ENCODE measurements at regions not wholly inside any gene's neighbourhood (a gene's known extent, or its start where the extent isn't known, plus 50 kb on each side); places are given as distances from the start of the nearest gene placed in this dataset.

DNA sequence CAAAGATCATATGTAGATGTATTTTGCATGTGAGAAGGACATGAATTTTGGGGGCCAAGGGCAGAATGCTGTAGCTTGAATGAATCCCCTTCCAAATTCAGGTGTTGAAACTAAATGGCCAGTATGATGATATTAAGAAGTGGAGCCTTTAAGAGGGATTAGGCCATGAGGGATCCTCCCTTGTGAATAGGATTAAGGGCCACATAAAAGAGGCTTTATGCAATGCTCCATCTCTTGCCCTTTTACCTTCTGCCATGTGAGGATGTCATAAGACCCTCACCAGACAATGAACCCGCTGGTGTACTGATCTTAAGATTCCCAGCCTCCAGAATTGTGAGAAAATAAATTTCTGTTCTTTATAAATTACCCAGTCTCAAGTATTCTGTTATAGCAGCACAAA, 206.1 kb downstream of the YTHDC2 start:
- no peak overlapping the region for H3K4me2 ChIP-seq
- no peaks in the 10 kb centered on the region for H3K4me1 ChIP-seq (ENCODE audit: insufficient read depth)
- H3F3A ChIP-seq (replicated peaks; ENCODE audit: low read depth), result no peaks in the 10 kb centered on the region
- H3K9me2 ChIP-seq (ENCODE audit: insufficient read depth), result no peaks in the 10 kb centered on the region
- H3K27me3 ChIP-seq (ENCODE audit: insufficient read depth), result no peaks in the 10 kb centered on the region
- H4K20me1 ChIP-seq (replicated peaks; ENCODE audit: insufficient read depth), result no peaks in the 10 kb centered on the region
- TF ChIP-seq EZH2phosphoT487 (IDR thresholded peaks at IDR 0.05; ENCODE audit: unreplicated experiment) (no peak), CREB1 (CRISPR knock-in tag; IDR thresholded peaks at IDR 0.05; ENCODE audit: low read depth) (no peak), NANOG (IDR thresholded peaks at IDR 0.05; ENCODE audit: borderline replicate concordance) (no peak), EZH2 (IDR thresholded peaks at IDR 0.05; ENCODE audit: low read depth, unreplicated experiment) (no peak), STAT1 (IDR thresholded peaks at IDR 0.05; ENCODE audit: unreplicated experiment) (no peak), JUNB (IDR thresholded peaks at IDR 0.05; ENCODE audit: unreplicated experiment) (no peak), ZNF114 (CRISPR knock-in tag; IDR thresholded peaks at IDR 0.05) (no peak), POLR2AphosphoS5 (IDR thresholded peaks at IDR 0.05; ENCODE audit: low read depth) (no peak), ZNF331 (CRISPR knock-in tag; IDR thresholded peaks at IDR 0.05; ENCODE audit: low read depth) (no peak)
- TF ChIP-seq, protein P1, sequence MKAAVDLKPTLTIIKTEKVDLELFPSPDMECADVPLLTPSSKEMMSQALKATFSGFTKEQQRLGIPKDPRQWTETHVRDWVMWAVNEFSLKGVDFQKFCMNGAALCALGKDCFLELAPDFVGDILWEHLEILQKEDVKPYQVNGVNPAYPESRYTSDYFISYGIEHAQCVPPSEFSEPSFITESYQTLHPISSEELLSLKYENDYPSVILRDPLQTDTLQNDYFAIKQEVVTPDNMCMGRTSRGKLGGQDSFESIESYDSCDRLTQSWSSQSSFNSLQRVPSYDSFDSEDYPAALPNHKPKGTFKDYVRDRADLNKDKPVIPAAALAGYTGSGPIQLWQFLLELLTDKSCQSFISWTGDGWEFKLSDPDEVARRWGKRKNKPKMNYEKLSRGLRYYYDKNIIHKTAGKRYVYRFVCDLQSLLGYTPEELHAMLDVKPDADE (IDR thresholded peaks at IDR 0.05), result no peak
- TF ChIP-seq, protein P2, sequence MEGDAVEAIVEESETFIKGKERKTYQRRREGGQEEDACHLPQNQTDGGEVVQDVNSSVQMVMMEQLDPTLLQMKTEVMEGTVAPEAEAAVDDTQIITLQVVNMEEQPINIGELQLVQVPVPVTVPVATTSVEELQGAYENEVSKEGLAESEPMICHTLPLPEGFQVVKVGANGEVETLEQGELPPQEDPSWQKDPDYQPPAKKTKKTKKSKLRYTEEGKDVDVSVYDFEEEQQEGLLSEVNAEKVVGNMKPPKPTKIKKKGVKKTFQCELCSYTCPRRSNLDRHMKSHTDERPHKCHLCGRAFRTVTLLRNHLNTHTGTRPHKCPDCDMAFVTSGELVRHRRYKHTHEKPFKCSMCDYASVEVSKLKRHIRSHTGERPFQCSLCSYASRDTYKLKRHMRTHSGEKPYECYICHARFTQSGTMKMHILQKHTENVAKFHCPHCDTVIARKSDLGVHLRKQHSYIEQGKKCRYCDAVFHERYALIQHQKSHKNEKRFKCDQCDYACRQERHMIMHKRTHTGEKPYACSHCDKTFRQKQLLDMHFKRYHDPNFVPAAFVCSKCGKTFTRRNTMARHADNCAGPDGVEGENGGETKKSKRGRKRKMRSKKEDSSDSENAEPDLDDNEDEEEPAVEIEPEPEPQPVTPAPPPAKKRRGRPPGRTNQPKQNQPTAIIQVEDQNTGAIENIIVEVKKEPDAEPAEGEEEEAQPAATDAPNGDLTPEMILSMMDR (conservative IDR thresholded peaks at IDR 0.05; ENCODE audit: low read depth in 2 of 2), result no peak
- TF ChIP-seq, protein P3, sequence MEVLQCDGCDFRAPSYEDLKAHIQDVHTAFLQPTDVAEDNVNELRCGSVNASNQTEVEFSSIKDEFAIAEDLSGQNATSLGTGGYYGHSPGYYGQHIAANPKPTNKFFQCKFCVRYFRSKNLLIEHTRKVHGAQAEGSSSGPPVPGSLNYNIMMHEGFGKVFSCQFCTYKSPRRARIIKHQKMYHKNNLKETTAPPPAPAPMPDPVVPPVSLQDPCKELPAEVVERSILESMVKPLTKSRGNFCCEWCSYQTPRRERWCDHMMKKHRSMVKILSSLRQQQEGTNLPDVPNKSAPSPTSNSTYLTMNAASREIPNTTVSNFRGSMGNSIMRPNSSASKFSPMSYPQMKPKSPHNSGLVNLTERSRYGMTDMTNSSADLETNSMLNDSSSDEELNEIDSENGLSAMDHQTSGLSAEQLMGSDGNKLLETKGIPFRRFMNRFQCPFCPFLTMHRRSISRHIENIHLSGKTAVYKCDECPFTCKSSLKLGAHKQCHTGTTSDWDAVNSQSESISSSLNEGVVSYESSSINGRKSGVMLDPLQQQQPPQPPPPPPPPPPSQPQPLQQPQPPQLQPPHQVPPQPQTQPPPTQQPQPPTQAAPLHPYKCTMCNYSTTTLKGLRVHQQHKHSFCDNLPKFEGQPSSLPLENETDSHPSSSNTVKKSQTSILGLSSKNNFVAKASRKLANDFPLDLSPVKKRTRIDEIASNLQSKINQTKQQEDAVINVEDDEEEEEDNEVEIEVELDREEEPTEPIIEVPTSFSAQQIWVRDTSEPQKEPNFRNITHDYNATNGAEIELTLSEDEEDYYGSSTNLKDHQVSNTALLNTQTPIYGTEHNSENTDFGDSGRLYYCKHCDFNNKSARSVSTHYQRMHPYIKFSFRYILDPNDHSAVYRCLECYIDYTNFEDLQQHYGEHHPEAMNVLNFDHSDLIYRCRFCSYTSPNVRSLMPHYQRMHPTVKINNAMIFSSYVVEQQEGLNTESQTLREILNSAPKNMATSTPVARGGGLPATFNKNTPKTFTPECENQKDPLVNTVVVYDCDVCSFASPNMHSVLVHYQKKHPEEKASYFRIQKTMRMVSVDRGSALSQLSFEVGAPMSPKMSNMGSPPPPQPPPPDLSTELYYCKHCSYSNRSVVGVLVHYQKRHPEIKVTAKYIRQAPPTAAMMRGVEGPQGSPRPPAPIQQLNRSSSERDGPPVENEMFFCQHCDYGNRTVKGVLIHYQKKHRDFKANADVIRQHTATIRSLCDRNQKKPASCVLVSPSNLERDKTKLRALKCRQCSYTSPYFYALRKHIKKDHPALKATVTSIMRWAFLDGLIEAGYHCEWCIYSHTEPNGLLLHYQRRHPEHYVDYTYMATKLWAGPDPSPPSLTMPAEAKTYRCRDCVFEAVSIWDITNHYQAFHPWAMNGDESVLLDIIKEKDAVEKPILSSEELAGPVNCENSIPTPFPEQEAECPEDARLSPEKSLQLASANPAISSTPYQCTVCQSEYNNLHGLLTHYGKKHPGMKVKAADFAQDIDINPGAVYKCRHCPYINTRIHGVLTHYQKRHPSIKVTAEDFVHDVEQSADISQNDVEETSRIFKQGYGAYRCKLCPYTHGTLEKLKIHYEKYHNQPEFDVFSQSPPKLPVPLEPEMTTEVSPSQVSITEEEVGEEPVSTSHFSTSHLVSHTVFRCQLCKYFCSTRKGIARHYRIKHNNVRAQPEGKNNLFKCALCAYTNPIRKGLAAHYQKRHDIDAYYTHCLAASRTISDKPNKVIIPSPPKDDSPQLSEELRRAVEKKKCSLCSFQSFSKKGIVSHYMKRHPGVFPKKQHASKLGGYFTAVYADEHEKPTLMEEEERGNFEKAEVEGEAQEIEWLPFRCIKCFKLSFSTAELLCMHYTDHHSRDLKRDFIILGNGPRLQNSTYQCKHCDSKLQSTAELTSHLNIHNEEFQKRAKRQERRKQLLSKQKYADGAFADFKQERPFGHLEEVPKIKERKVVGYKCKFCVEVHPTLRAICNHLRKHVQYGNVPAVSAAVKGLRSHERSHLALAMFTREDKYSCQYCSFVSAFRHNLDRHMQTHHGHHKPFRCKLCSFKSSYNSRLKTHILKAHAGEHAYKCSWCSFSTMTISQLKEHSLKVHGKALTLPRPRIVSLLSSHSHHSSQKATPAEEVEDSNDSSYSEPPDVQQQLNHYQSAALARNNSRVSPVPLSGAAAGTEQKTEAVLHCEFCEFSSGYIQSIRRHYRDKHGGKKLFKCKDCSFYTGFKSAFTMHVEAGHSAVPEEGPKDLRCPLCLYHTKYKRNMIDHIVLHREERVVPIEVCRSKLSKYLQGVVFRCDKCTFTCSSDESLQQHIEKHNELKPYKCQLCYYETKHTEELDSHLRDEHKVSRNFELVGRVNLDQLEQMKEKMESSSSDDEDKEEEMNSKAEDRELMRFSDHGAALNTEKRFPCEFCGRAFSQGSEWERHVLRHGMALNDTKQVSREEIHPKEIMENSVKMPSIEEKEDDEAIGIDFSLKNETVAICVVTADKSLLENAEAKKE (CRISPR knock-in tag; IDR thresholded peaks at IDR 0.05), result no peak
- TF ChIP-seq, protein P4, sequence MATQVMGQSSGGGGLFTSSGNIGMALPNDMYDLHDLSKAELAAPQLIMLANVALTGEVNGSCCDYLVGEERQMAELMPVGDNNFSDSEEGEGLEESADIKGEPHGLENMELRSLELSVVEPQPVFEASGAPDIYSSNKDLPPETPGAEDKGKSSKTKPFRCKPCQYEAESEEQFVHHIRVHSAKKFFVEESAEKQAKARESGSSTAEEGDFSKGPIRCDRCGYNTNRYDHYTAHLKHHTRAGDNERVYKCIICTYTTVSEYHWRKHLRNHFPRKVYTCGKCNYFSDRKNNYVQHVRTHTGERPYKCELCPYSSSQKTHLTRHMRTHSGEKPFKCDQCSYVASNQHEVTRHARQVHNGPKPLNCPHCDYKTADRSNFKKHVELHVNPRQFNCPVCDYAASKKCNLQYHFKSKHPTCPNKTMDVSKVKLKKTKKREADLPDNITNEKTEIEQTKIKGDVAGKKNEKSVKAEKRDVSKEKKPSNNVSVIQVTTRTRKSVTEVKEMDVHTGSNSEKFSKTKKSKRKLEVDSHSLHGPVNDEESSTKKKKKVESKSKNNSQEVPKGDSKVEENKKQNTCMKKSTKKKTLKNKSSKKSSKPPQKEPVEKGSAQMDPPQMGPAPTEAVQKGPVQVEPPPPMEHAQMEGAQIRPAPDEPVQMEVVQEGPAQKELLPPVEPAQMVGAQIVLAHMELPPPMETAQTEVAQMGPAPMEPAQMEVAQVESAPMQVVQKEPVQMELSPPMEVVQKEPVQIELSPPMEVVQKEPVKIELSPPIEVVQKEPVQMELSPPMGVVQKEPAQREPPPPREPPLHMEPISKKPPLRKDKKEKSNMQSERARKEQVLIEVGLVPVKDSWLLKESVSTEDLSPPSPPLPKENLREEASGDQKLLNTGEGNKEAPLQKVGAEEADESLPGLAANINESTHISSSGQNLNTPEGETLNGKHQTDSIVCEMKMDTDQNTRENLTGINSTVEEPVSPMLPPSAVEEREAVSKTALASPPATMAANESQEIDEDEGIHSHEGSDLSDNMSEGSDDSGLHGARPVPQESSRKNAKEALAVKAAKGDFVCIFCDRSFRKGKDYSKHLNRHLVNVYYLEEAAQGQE (IDR thresholded peaks at IDR 0.05; ENCODE audit: unreplicated experiment), result no peak
- ATAC-seq (no peak), DNase-seq (ENCODE audit: low spot score) (no peak)
- no peak overlapping the region for H3K4me3 ChIP-seq
- Mint-ChIP-seq H3K9me3 (peaks cover 29% of the 10 kb centered on the region), H3K27me3 (ENCODE audit: insufficient read depth, low read depth, poor library complexity) (no peaks in the 10 kb centered on the region), H3K27ac (no peak overlapping the region), H3K4me1 (no peaks in the 10 kb centered on the region), H3K36me3 (ENCODE audit: low read depth) (peaks cover 14% of the 10 kb centered on the region), H3K4me3 (no peak overlapping the region)
- H3K79me2 ChIP-seq (replicated peaks; ENCODE audit: insufficient read depth), result no peaks in the 10 kb centered on the region
- H3K27ac ChIP-seq (ENCODE audit: low read depth), result no peak overlapping the region
- H2AFZ ChIP-seq, result no peak overlapping the region
- no peaks in the 10 kb centered on the region for H3K36me3 ChIP-seq (ENCODE audit: insufficient read depth)
